GM12878 (cell line): ENCODE measurements at regions not wholly inside any gene's neighbourhood (a gene's known extent, or its start where the extent isn't known, plus 50 kb on each side); places are given as distances from the start of the nearest gene placed in this dataset.

ENCODE experiments used
- BHLHE40 ChIP-seq, 2 experiments: fragments of 450-650 bp in 1 of 2; IDR thresholded peaks; 2 replicates each; pipeline ENCODE4 v1.6.1; 2011 to 2017; ENCODE audit warnings: low read depth in 2 of 2, borderline replicate concordance in 1 of 2, improper control_type of control experiment in 1 of 2, low read length in 1 of 2, mild to moderate bottlenecking in 1 of 2
- EZH2 ChIP-seq: IDR thresholded peaks from 2 replicates; pipeline ENCODE4 v1.6.1; 2012; ENCODE audit warnings: low read depth, mild to moderate bottlenecking, control low read depth, inconsistent platforms, low read length, borderline replicate concordance; ENCODE audit not compliant: control insufficient read depth
- HCFC1 ChIP-seq: fragments of 150-350 bp; IDR thresholded peaks from 2 replicates; pipeline ENCODE4 v1.6.1; 2014; ENCODE audit warnings: low read length
- NFIC ChIP-seq: IDR thresholded peaks from 2 replicates; pipeline ENCODE4 v1.6.1; 2012; ENCODE audit warnings: low read depth, mild to moderate bottlenecking, inconsistent platforms, low read length, moderate library complexity
- PAX5 ChIP-seq: IDR thresholded peaks from 2 replicates; pipeline ENCODE4 v1.6.1; 2011; ENCODE audit warnings: low read depth, low read length, borderline replicate concordance
- POLR2A ChIP-seq: IDR thresholded peaks from 2 replicates; pipeline ENCODE4 v1.6.1; 2011; ENCODE audit warnings: low read depth, mild to moderate bottlenecking, low read length
- POLR2AphosphoS5 ChIP-seq: IDR thresholded peaks from 2 replicates; pipeline ENCODE4 v1.6.1; 2011; ENCODE audit warnings: mild to moderate bottlenecking, low read length, inconsistent platforms
- RFX5 ChIP-seq: IDR thresholded peaks from 2 replicates; pipeline ENCODE4 v1.6.1; 2011; ENCODE audit warnings: low read depth, low read length, improper control_type of control experiment
- SP1 ChIP-seq: IDR thresholded peaks from one replicate; pipeline ENCODE4 v1.6.1; 2011; ENCODE audit warnings: low read depth, low read length
- ZNF592 ChIP-seq: fragments of 450-650 bp; IDR thresholded peaks from 2 replicates; pipeline ENCODE4 v1.6.1; 2017; ENCODE audit warnings: mild to moderate bottlenecking, moderate library complexity
- TF ChIP-seq, protein P1 (sequence below), 3 experiments: IDR thresholded peaks in 2 of 3; conservative IDR thresholded peaks in 1 of 3; 2 replicates each; pipeline ENCODE4 v1.5.1; 2011; ENCODE audit warnings: low read depth in 3 of 3, low read length in 3 of 3, mild to moderate bottlenecking in 3 of 3, control low read depth in 2 of 3, moderate library complexity in 2 of 3, inconsistent platforms in 1 of 3, mixed read lengths in 1 of 3; ENCODE audit not compliant: control insufficient read depth in 2 of 3, insufficient read depth in 1 of 3; ENCODE audit errors: extremely low read depth in 1 of 3

GRCh38 chr10:17512341-17513001 lies 58.1 kb upstream of the ST8SIA6 start:
- TF ChIP-seq PAX5, result no peak
- no peak for TF ChIP-seq BHLHE40 (IDR thresholded peaks at IDR 0.05; ENCODE audit: borderline replicate concordance in 1 of 2, low read depth in 2 of 2, low read length in 1 of 2)
- TF ChIP-seq ZNF592, result no peak
- TF ChIP-seq, protein P1, sequence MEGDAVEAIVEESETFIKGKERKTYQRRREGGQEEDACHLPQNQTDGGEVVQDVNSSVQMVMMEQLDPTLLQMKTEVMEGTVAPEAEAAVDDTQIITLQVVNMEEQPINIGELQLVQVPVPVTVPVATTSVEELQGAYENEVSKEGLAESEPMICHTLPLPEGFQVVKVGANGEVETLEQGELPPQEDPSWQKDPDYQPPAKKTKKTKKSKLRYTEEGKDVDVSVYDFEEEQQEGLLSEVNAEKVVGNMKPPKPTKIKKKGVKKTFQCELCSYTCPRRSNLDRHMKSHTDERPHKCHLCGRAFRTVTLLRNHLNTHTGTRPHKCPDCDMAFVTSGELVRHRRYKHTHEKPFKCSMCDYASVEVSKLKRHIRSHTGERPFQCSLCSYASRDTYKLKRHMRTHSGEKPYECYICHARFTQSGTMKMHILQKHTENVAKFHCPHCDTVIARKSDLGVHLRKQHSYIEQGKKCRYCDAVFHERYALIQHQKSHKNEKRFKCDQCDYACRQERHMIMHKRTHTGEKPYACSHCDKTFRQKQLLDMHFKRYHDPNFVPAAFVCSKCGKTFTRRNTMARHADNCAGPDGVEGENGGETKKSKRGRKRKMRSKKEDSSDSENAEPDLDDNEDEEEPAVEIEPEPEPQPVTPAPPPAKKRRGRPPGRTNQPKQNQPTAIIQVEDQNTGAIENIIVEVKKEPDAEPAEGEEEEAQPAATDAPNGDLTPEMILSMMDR (IDR thresholded peaks at IDR 0.05 in 2 of 3, conservative IDR thresholded peaks at IDR 0.05 in 1 of 3; ENCODE audit: control insufficient read depth in 2 of 3, extremely low read depth in 1 of 3, insufficient read depth in 1 of 3, low read depth in 3 of 3, low read length in 3 of 3), result no peak
- no peak for TF ChIP-seq EZH2
- TF ChIP-seq POLR2A, result no peak
- no peak for TF ChIP-seq RFX5
- no peak for TF ChIP-seq HCFC1
- TF ChIP-seq POLR2AphosphoS5, result no peak
- TF ChIP-seq SP1, result no peak
- TF ChIP-seq NFIC, result no peak
